AG08395 (cell line): ENCODE measurements at regions not wholly inside any gene's neighbourhood (a gene's known extent, or its start where the extent isn't known, plus 50 kb on each side); places are given as distances from the start of the nearest gene placed in this dataset.

Experiments used
- DNase-seq: peaks from one replicate; pipeline ENCODE4 v3.0.0; 2012; ENCODE audit warnings: mixed read lengths, low spot score

- no peak for DNase-seq
Observed at GRCh38 chr9:88926781-88927505, 64.3 kb upstream of the S1PR3 start.

GRCh38 chr9:88927510-88927909, 63.8 kb upstream of the S1PR3 start:
- no peak for DNase-seq

GRCh38 chr9:88930716-88931115, 60.6 kb upstream of the S1PR3 start:
- no peak for DNase-seq

- no peak for DNase-seq
Observed at GRCh38 chr9:88932766-88933165, 58.5 kb upstream of the S1PR3 start.

GRCh38 chr9:88933607-88934379, 57.5 kb upstream of the S1PR3 start:
- no peak for DNase-seq

- no peak for DNase-seq
Observed at GRCh38 chr9:88934876-88935535, 56.3 kb upstream of the S1PR3 start.

GRCh38 chr9:88936132-88936531, 55.1 kb upstream of the S1PR3 start:
- no peak for DNase-seq

GRCh38 chr9:88936668-88937067, 54.6 kb upstream of the S1PR3 start:
- DNase-seq, result no peak

- no peak for DNase-seq
Observed at GRCh38 chr9:88937248-88937647, 54.0 kb upstream of the S1PR3 start.

- no peak for DNase-seq
Observed at GRCh38 chr9:88938189-88938588, 53.1 kb upstream of the S1PR3 start.
